WTC11 (cell line): ENCODE measurements at regions not wholly inside any gene's neighbourhood (a gene's known extent, or its start where the extent isn't known, plus 50 kb on each side); places are given as distances from the start of the nearest gene placed in this dataset.

ENCODE experiments used
- CTCF ChIP-seq: fragments of 200-600 bp; IDR thresholded peaks from 2 replicates; pipeline ENCODE4 v1.8.0; 2022; ENCODE audit warnings: antibody characterized with exemption
- NR2C2 ChIP-seq: sonication (generic); formaldehyde crosslinking; IDR thresholded peaks from 2 replicates; pipeline ENCODE4 v1.8.0; 2022; ENCODE audit warnings: mild to moderate bottlenecking, missing genetic modification reagents

GRCh38 chr11:64430645-64431044, 71.7 kb downstream of the RPS6KA4 start:
- TF ChIP-seq NR2C2 (CRISPR knock-in tag) (no peak), CTCF (no peak)
